Caco-2 (cell line): ENCODE measurements at regions not wholly inside any gene's neighbourhood (a gene's known extent, or its start where the extent isn't known, plus 50 kb on each side); places are given as distances from the start of the nearest gene placed in this dataset.

Experiments
- BruUV-seq: library from RNA; stranded (reverse); fragments of 400-500 nt; replicated peaks from 2 replicates; lab custom pipeline; 2021; lab: Mats Ljungman, UMichigan
- CTCF ChIA-PET: fragments of 300-600 bp; sonication (Branson Sonifier 250); formaldehyde crosslinking; loops from one replicate; lab custom pipeline; 2022; ENCODE audit warnings: antibody characterized with exemption; lab: Charles Lee
- POLR2A ChIA-PET: fragments of 300-600 bp; sonication (Branson Sonifier 250); formaldehyde crosslinking; loops from one replicate; lab custom pipeline; 2022; ENCODE audit warnings: antibody characterized with exemption; lab: Charles Lee
- DNase-seq, 2 experiments: peaks; one replicate each; pipeline versions ENCODE4 v3.0.0 to v3.0.0-alpha.2; 2020 to 2022
- H3K27me3 ChIP-seq: replicated peaks from 2 replicates; pipeline ENCODE4 v1.6.0; 2011; ENCODE audit warnings: low read length; ENCODE audit not compliant: control insufficient read depth, insufficient read depth
- H3K36me3 ChIP-seq: 2 replicates; pipeline ENCODE4 v1.5.1; 2011; ENCODE audit warnings: low read length; ENCODE audit not compliant: control insufficient read depth, insufficient read depth
- H3K4me1 ChIP-seq: fragments of 250-450 bp; sonication (Bioruptor Pico); 2 replicates; pipeline ENCODE4 v1.5.1; 2020; ENCODE audit warnings: mild to moderate bottlenecking
- H3K4me3 ChIP-seq: 2 replicates; pipeline ENCODE4 v1.5.1; 2011; ENCODE audit warnings: low read depth, mild to moderate bottlenecking, control low read depth, low read length
- H3K9me3 ChIP-seq: fragments of 250-450 bp; sonication (Bioruptor Pico); 2 replicates; pipeline ENCODE4 v1.5.1; 2020; ENCODE audit warnings: mild to moderate bottlenecking, moderate library complexity
- H3K27ac Mint-ChIP-seq: one replicate; pipeline ENCODE4 v1.8.0; 2022; ENCODE audit warnings: mixed read lengths; ENCODE audit not compliant: unreplicated experiment
- H3K27me3 Mint-ChIP-seq: one replicate; pipeline ENCODE4 v1.8.0; 2022; ENCODE audit warnings: mixed read lengths; ENCODE audit not compliant: insufficient read depth, unreplicated experiment
- H3K36me3 Mint-ChIP-seq: one replicate; pipeline ENCODE4 v1.8.0; 2022; ENCODE audit warnings: mild to moderate bottlenecking, mixed read lengths; ENCODE audit not compliant: insufficient read depth, unreplicated experiment
- H3K4me1 Mint-ChIP-seq: one replicate; pipeline ENCODE4 v1.8.0; 2022; ENCODE audit warnings: low read depth, mixed read lengths; ENCODE audit not compliant: unreplicated experiment
- H3K4me3 Mint-ChIP-seq: one replicate; pipeline ENCODE4 v1.8.0; 2022; ENCODE audit warnings: mild to moderate bottlenecking, moderate library complexity, mixed read lengths; ENCODE audit not compliant: unreplicated experiment
- H3K9me3 Mint-ChIP-seq: one replicate; pipeline ENCODE4 v1.8.0; 2022; ENCODE audit warnings: mixed read lengths; ENCODE audit not compliant: unreplicated experiment
- intact Hi-C: fragments of 100-400 bp; cut with micrococcal nuclease; formaldehyde crosslinking; loops from one replicate; pipeline ENCODE4 v1.10.0; 2022; ENCODE audit not compliant: unreplicated experiment
- TF ChIP-seq, protein P1 (sequence below), 2 experiments: fragments of 200-600 bp in 1 of 2; IDR thresholded peaks; 1 replicate in 1 of 2; 2 replicates in 1 of 2; pipeline versions ENCODE4 v1.5.1 to v1.8.0; 2011 to 2022; ENCODE audit warnings: antibody characterized with exemption in 1 of 2, control low read depth in 1 of 2, inconsistent platforms in 1 of 2, low read depth in 1 of 2, low read length in 1 of 2, mild to moderate bottlenecking in 1 of 2, moderate library complexity in 1 of 2; ENCODE audit not compliant: insufficient read depth in 1 of 2, severe bottlenecking in 1 of 2, unreplicated experiment in 1 of 2

DNA sequence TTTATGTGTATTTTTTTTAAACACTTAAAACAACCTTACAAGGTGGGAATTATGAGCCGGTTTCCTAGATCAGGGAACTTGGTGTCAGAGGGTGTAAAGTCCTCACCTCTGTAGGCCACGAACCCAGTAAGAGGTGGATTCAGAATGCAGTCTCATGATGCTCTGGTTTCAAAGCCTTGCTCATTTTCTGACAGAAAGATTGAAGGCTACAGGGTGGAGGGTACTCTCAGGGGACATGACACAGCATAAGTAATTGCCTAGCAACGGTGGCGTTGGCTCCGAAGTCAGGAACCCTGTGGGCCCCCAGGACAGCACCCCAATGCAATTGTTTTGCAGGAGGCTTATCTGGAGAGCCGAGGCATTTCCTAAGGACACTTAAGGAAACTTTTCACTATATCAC, 794.7 kb downstream of the EFNB2 start:
- Mint-ChIP-seq H3K9me3 (no peaks in the 10 kb centered on the region), H3K4me3 (no peak overlapping the region), H3K27ac (no peak overlapping the region), H3K27me3 (no peaks in the 10 kb centered on the region), H3K36me3 (no peaks in the 10 kb centered on the region), H3K4me1 (no peaks in the 10 kb centered on the region)
- DNase-seq, result no peak
- Histone ChIP-seq H3K4me1 (no peaks in the 10 kb centered on the region), H3K36me3 (no peaks in the 10 kb centered on the region), H3K9me3 (peaks cover 5% of the 10 kb centered on the region; the same call in 1 of the 2 replicates), H3K27me3 (no peaks in the 10 kb centered on the region; the same call in 1 of the 2 replicates), H3K4me3 (no peak overlapping the region)
- BruUV-seq, result no TSS peak
- POLR2A ChIA-PET, result no interaction called here
- intact Hi-C loops, result no loop called here
- CTCF ChIA-PET, result no interaction called here
- TF ChIP-seq, protein P1, sequence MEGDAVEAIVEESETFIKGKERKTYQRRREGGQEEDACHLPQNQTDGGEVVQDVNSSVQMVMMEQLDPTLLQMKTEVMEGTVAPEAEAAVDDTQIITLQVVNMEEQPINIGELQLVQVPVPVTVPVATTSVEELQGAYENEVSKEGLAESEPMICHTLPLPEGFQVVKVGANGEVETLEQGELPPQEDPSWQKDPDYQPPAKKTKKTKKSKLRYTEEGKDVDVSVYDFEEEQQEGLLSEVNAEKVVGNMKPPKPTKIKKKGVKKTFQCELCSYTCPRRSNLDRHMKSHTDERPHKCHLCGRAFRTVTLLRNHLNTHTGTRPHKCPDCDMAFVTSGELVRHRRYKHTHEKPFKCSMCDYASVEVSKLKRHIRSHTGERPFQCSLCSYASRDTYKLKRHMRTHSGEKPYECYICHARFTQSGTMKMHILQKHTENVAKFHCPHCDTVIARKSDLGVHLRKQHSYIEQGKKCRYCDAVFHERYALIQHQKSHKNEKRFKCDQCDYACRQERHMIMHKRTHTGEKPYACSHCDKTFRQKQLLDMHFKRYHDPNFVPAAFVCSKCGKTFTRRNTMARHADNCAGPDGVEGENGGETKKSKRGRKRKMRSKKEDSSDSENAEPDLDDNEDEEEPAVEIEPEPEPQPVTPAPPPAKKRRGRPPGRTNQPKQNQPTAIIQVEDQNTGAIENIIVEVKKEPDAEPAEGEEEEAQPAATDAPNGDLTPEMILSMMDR (IDR thresholded peaks at IDR 0.05; ENCODE audit: insufficient read depth in 1 of 2, low read depth in 1 of 2, low read length in 1 of 2, severe bottlenecking in 1 of 2, unreplicated experiment in 1 of 2), result no peak

DNA sequence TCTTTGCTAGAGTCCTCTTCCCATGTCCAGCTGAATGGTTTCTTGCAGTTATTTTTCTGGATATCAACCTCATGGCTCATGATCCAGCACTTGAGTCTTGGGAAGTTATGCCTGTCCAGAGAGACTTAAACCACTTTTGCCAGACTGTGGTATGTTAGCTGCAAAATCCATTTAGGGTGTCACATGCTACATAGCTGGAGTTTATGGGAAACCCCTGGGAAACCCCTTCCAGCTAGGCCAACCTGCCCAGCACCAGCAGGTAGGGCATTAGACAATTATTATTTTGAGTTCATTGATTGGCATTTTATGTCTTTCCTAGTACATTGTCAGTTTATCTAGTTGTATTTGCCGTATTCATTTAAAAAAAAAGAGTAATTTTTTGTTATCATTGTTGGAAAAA, 797.8 kb downstream of the EFNB2 start:
- no TSS peak for BruUV-seq
- intact Hi-C loops, result no loop called here
- TF ChIP-seq, protein P1 (IDR thresholded peaks at IDR 0.05; ENCODE audit: insufficient read depth in 1 of 2, low read depth in 1 of 2, low read length in 1 of 2, severe bottlenecking in 1 of 2, unreplicated experiment in 1 of 2), result no peak
- H3K27ac Mint-ChIP-seq, result no peak overlapping the region
- H3K27me3 ChIP-seq, result no peaks in the 10 kb centered on the region; the same call in 1 of the 2 replicates
- no peaks in the 10 kb centered on the region for H3K4me1 Mint-ChIP-seq
- ChIA-PET POLR2A (no interaction called here), CTCF (no interaction called here)
- H3K4me3 ChIP-seq, result no peak overlapping the region
- H3K9me3 ChIP-seq, result peaks cover 5% of the 10 kb centered on the region; the same call in 1 of the 2 replicates
- H3K4me1 ChIP-seq, result no peaks in the 10 kb centered on the region
- H3K36me3 Mint-ChIP-seq, result no peaks in the 10 kb centered on the region
- DNase-seq, result no peak
- H3K36me3 ChIP-seq, result no peaks in the 10 kb centered on the region
- no peak overlapping the region for H3K4me3 Mint-ChIP-seq
- no peaks in the 10 kb centered on the region for H3K27me3 Mint-ChIP-seq
- no peaks in the 10 kb centered on the region for H3K9me3 Mint-ChIP-seq

DNA sequence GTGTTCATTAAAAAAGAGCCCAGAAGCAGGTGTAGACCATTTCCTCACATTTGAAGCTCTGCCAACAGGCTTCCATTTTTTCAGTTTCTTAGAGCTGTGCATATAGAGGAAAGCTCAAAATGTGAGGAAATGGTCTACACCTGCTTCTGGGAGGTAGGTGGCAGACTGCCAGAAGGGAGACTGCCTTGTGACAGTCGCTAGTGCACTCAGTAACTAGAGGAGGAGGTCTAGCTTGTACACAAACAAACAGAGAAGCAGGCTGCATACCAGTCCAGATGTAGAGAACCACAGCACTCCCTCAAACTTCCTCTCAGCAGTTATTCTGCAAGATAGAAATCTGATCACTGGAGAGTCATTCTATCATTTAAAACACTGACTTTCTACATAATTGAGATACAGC, 800.2 kb downstream of the EFNB2 start:
- H3K4me1 ChIP-seq, result no peaks in the 10 kb centered on the region
- H3K4me3 ChIP-seq, result no peak overlapping the region
- Mint-ChIP-seq H3K4me3 (no peak overlapping the region), H3K9me3 (no peaks in the 10 kb centered on the region), H3K4me1 (no peaks in the 10 kb centered on the region), H3K27me3 (no peaks in the 10 kb centered on the region), H3K27ac (no peak overlapping the region), H3K36me3 (no peaks in the 10 kb centered on the region)
- no peaks in the 10 kb centered on the region; the same call in none of the 2 replicates for H3K27me3 ChIP-seq
- DNase-seq, result no peak
- intact Hi-C loops, result no loop called here
- CTCF ChIA-PET, result interaction anchor here (0.7 kb wide), 2 partner anchors 343 to 438 kb away, joined by 3 to 4 read pairs; no protein-coding TSS in a partner anchor
- TF ChIP-seq, protein P1 (IDR thresholded peaks at IDR 0.05; ENCODE audit: insufficient read depth in 1 of 2, low read depth in 1 of 2, low read length in 1 of 2, severe bottlenecking in 1 of 2, unreplicated experiment in 1 of 2), result peak in 1 of 2 experiments; percentile 0
- H3K9me3 ChIP-seq, result no peaks in the 10 kb centered on the region
- POLR2A ChIA-PET, result no interaction called here
- no TSS peak for BruUV-seq
- H3K36me3 ChIP-seq, result no peaks in the 10 kb centered on the region
